Panc1 (cell line): ENCODE measurements at regions not wholly inside any gene's neighbourhood (a gene's known extent, or its start where the extent isn't known, plus 50 kb on each side); places are given as distances from the start of the nearest gene placed in this dataset.

Experiments used
- ATAC-seq: fragments of 200-7000 bp; cut with Tn5 transposase; 2 replicates; pipeline ENCODE4 v1.9.1; 2020; ENCODE audit warnings: mild to moderate bottlenecking, moderate library complexity
- BruUV-seq: library from RNA; stranded (reverse); fragments of 400-500 nt; replicated peaks from 2 replicates; lab custom pipeline; 2021; lab: Mats Ljungman, UMichigan
- CTCF ChIA-PET: fragments of 300-600 bp; sonication (Branson Sonifier 250); formaldehyde crosslinking; loops from one replicate; lab custom pipeline; 2022; ENCODE audit warnings: antibody characterized with exemption; lab: Charles Lee
- POLR2A ChIA-PET: fragments of 300-600 bp; sonication (Branson Sonifier 250); formaldehyde crosslinking; loops from one replicate; lab custom pipeline; 2022; ENCODE audit warnings: antibody characterized with exemption; lab: Charles Lee
- DNase-seq: peaks from one replicate; pipeline ENCODE4 v3.0.0-alpha.2; 2010; ENCODE audit warnings: low read depth, low spot score
- H3K27ac ChIP-seq: 2 replicates; pipeline ENCODE4 v1.5.1; 2011; ENCODE audit warnings: mild to moderate bottlenecking, low read length, inconsistent platforms
- H3K27me3 ChIP-seq: fragments of 200-500 bp; sonication (Bioruptor generic); 2 replicates; pipeline ENCODE4 v1.6.0; 2014; ENCODE audit warnings: low read length, inconsistent platforms; ENCODE audit not compliant: control insufficient read depth, insufficient read depth
- H3K36me3 ChIP-seq: fragments of 200-500 bp; sonication (Bioruptor generic); 2 replicates; pipeline ENCODE4 v1.5.1; 2014; ENCODE audit warnings: inconsistent platforms, mild to moderate bottlenecking, low read length, moderate library complexity; ENCODE audit not compliant: control insufficient read depth, insufficient read depth
- H3K4me1 ChIP-seq: 2 replicates; pipeline ENCODE4 v1.5.1; 2011; ENCODE audit warnings: inconsistent platforms, mild to moderate bottlenecking, low read length, moderate library complexity; ENCODE audit not compliant: control insufficient read depth, insufficient read depth
- H3K4me3 ChIP-seq, 2 experiments: 2 replicates each; pipeline ENCODE4 v1.5.1; 2011 to 2012; ENCODE audit warnings: low read depth in 2 of 2, low read length in 2 of 2, mild to moderate bottlenecking in 2 of 2, inconsistent platforms in 1 of 2, moderate library complexity in 1 of 2
- H3K9me3 ChIP-seq: fragments of 200-500 bp; sonication (Bioruptor generic); 2 replicates; pipeline ENCODE4 v1.5.1; 2014; ENCODE audit warnings: low read depth, mild to moderate bottlenecking, inconsistent platforms, low read length, moderate library complexity; ENCODE audit not compliant: control insufficient read depth, insufficient read depth
- POLR2AphosphoS5 ChIP-seq: IDR thresholded peaks from 2 replicates; pipeline ENCODE4 v1.6.1; 2012; ENCODE audit warnings: mild to moderate bottlenecking, low read depth, low read length, moderate library complexity
- SIN3A ChIP-seq: IDR thresholded peaks from 2 replicates; pipeline ENCODE4 v1.6.1; 2012; ENCODE audit warnings: low read depth, mild to moderate bottlenecking, low read length, moderate library complexity, borderline replicate concordance; ENCODE audit not compliant: insufficient read depth
- TCF7L2 ChIP-seq: IDR thresholded peaks from 2 replicates; pipeline ENCODE4 v1.6.1; 2011; ENCODE audit warnings: mild to moderate bottlenecking, low read depth, low read length, inconsistent platforms
- in situ Hi-C: cut with HindIII; loops from 2 replicates; pipeline ENCODE4 v1.10.0; 2016; ENCODE audit warnings: low sequenced_read_pairs, low pct_unique_long_range_greater_than_20kb
- intact Hi-C: fragments of 100-400 bp; cut with micrococcal nuclease; formaldehyde crosslinking; loops from one replicate; pipeline ENCODE4 v1.10.0; 2022; ENCODE audit not compliant: unreplicated experiment
- TF ChIP-seq, protein P1 (sequence below), 2 experiments: IDR thresholded peaks; 2 replicates each; pipeline ENCODE4 v1.6.1; 2011 to 2012; ENCODE audit warnings: low read depth in 2 of 2, control low read depth in 1 of 2, low read length in 1 of 2, mild to moderate bottlenecking in 1 of 2, moderate library complexity in 1 of 2; ENCODE audit not compliant: insufficient read depth in 1 of 2
- TF ChIP-seq, protein P2 (sequence below): fragments of 450-650 bp; IDR thresholded peaks from 2 replicates; pipeline ENCODE4 v1.5.1; 2017; ENCODE audit warnings: mild to moderate bottlenecking

DNA sequence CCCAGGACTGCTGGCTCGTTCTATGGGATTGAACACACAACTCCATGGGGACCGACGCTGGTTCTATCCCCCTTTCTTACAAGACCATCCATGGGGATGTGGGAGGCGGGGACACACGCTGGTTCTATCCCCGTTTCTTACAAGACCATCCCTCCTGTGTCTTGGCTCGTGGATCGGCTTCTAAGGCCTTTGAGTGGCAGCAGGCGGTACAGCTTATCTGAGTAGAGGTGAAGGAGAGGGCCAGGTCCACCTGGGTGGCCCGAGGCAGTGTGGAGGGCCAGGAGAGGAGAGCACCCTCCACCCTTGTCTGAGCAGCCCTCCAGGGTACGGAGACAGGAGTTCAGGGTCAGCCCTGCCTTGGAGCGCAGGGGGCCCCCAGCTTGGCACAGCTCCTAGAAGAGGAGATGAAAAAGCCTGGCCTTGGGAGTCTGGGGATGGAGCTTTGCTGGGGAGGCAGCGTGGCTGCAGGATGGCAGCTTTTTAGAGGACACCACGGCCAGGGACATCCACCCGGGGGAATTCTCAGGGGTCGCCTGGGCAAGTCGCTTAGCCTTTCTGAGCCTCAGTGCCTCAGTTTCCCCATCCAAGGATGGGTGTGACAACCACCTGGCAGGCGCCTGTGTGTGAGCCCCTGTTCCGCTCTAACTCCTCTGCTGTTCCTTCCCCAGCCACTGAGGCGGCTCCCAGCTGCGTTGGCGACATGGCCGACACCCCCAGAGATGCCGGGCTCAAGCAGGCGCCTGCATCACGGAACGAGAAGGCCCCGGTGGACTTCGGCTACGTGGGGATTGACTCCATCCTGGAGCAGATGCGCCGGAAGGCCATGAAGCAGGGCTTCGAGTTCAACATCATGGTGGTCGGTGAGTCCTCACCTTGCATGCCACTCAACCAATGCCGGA is 341.0 kb downstream of the SEC14L1 start:
- CTCF ChIA-PET = no interaction called here
- BruUV-seq = no TSS peak

DNA sequence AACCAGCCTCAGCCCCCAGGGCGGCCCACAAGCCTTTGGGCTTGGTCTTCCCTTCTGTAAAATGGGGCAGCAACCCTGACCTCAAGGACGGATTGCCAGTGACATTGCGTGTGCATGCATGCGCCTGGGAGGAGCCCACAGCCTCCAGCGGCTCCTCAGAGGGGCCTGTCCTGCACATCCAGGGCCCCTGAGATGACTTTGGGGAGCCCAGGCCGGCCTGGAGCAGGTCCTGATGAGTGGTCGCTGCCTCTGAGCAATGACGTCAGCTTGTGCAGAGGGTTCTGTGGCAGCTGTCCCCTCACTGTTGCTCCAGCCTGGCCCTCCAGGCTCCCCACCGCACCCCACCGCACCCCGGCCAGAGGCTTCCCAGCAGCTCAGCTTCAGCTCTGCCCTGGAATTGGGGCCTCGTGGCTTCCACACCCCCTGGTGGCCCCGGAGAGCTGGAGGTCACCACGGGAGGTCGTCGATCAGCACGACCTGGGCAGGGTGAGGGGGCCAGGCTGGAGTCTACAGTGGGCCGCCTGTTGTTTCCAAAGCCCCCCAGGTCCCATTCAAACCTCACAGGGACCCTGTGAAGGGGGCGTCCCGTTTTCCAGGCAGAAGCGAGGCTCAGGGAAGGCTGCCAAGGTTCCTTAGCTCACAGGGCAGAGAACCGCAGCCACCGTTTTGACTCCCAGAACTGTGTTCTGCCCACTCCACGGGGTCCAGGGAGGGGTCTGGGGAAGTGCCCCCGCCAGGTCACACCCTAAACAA is 341.8 kb downstream of the SEC14L1 start:
- intact Hi-C loops (no loop called here), in situ Hi-C loops (no loop called here)
- peaks cover 23% of the 10 kb centered on the region for H3K4me1 ChIP-seq
- no peak overlapping the region for H3K4me3 ChIP-seq
- ATAC-seq = no peak
- H3K9me3 ChIP-seq = no peaks in the 10 kb centered on the region
- no TSS peak for BruUV-seq
- CTCF ChIA-PET = no interaction called here
- no peaks in the 10 kb centered on the region for H3K27me3 ChIP-seq
- peaks cover 2% of the 10 kb centered on the region; the same call in 1 of the 2 replicates for H3K36me3 ChIP-seq
- POLR2A ChIA-PET = no interaction called here
- DNase-seq = no peak
- TF ChIP-seq, protein P1, sequence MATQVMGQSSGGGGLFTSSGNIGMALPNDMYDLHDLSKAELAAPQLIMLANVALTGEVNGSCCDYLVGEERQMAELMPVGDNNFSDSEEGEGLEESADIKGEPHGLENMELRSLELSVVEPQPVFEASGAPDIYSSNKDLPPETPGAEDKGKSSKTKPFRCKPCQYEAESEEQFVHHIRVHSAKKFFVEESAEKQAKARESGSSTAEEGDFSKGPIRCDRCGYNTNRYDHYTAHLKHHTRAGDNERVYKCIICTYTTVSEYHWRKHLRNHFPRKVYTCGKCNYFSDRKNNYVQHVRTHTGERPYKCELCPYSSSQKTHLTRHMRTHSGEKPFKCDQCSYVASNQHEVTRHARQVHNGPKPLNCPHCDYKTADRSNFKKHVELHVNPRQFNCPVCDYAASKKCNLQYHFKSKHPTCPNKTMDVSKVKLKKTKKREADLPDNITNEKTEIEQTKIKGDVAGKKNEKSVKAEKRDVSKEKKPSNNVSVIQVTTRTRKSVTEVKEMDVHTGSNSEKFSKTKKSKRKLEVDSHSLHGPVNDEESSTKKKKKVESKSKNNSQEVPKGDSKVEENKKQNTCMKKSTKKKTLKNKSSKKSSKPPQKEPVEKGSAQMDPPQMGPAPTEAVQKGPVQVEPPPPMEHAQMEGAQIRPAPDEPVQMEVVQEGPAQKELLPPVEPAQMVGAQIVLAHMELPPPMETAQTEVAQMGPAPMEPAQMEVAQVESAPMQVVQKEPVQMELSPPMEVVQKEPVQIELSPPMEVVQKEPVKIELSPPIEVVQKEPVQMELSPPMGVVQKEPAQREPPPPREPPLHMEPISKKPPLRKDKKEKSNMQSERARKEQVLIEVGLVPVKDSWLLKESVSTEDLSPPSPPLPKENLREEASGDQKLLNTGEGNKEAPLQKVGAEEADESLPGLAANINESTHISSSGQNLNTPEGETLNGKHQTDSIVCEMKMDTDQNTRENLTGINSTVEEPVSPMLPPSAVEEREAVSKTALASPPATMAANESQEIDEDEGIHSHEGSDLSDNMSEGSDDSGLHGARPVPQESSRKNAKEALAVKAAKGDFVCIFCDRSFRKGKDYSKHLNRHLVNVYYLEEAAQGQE (IDR thresholded peaks at IDR 0.05; ENCODE audit: insufficient read depth in 1 of 2, low read depth in 2 of 2, low read length in 1 of 2) = no peak
- TF ChIP-seq TCF7L2 (no peak), SIN3A (no peak), POLR2AphosphoS5 (no peak; the same call in 1 of the 2 replicates)
- TF ChIP-seq, protein P2, sequence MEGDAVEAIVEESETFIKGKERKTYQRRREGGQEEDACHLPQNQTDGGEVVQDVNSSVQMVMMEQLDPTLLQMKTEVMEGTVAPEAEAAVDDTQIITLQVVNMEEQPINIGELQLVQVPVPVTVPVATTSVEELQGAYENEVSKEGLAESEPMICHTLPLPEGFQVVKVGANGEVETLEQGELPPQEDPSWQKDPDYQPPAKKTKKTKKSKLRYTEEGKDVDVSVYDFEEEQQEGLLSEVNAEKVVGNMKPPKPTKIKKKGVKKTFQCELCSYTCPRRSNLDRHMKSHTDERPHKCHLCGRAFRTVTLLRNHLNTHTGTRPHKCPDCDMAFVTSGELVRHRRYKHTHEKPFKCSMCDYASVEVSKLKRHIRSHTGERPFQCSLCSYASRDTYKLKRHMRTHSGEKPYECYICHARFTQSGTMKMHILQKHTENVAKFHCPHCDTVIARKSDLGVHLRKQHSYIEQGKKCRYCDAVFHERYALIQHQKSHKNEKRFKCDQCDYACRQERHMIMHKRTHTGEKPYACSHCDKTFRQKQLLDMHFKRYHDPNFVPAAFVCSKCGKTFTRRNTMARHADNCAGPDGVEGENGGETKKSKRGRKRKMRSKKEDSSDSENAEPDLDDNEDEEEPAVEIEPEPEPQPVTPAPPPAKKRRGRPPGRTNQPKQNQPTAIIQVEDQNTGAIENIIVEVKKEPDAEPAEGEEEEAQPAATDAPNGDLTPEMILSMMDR = no peak
- no peak overlapping the region for H3K27ac ChIP-seq

More for the DNA sequence above, 341.0 kb downstream of the SEC14L1 start:
- Histone ChIP-seq H3K4me3 (no peak overlapping the region), H3K27me3 (no peaks in the 10 kb centered on the region), H3K36me3 (no peaks in the 10 kb centered on the region), H3K9me3 (no peaks in the 10 kb centered on the region), H3K27ac (no peak overlapping the region), H3K4me1 (peaks cover 32% of the 10 kb centered on the region)
- POLR2A ChIA-PET = no interaction called here
- no peak for ATAC-seq
- intact Hi-C loops (no loop called here), in situ Hi-C loops (no loop called here)
- DNase-seq = no peak
- TF ChIP-seq, protein P1 (IDR thresholded peaks at IDR 0.05; ENCODE audit: insufficient read depth in 1 of 2, low read depth in 2 of 2, low read length in 1 of 2) = no peak
- TF ChIP-seq SIN3A = no peak
- no peak for TF ChIP-seq POLR2AphosphoS5
- no peak for TF ChIP-seq TCF7L2
- TF ChIP-seq, protein P2 = no peak
